ENCODE measurements at regions not wholly inside any gene's neighbourhood (a gene's known extent, or its start where the extent isn't known, plus 50 kb on each side); places are given as distances from the start of the nearest gene placed in this dataset.

DNA sequence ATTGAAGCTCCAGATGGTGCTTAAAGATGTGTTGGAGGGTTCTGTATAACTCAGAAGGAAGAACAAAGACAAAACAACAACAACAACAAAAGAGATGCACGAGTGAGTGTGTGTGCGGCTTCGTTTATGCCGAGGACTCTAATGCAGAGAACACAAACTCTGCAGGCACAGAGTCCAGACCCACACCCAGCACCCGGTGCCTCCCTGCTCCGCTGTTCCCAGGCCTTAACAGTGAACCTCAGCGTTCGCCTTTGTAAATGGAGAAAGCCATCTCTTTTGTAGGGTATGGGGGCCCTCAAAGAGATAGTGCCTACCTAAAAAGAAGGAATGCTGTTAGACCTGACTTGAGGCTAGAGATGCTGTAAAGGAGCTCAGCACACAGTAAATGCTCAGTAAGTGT, 243.3 kb downstream of the ERMARD start:
- H3K27me3 ChIP-seq (ENCODE audit: control insufficient read depth in 1 of 2, insufficient read depth in 1 of 2, low read length in 2 of 2): peaks cover 0 to 10% of the 10 kb centered on the region in 2 experiments
- no peak overlapping the region for H4K91ac ChIP-seq (ENCODE audit: low read length)
- H3K14ac ChIP-seq (ENCODE audit: low read length in 2 of 2): no peak overlapping the region
- no peak overlapping the region for H2BK15ac ChIP-seq (ENCODE audit: low read depth, poor library complexity, severe bottlenecking)
- H2BK120ac ChIP-seq (ENCODE audit: low read depth, low read length): no peak overlapping the region
- no peak overlapping the region for H2BK5ac ChIP-seq (ENCODE audit: low read depth, low read length, poor library complexity, severe bottlenecking)
- no peak overlapping the region for H3K4me2 ChIP-seq (ENCODE audit: low read length, poor library complexity, severe bottlenecking)
- no peak overlapping the region for H3K4ac ChIP-seq (ENCODE audit: low read depth in 1 of 2, low read length in 2 of 2)
- H2BK12ac ChIP-seq (ENCODE audit: low read length in 2 of 2): no peak overlapping the region
- 81% methylated on average over 8 of the region's 8 CpGs for WGBS
- H4K8ac ChIP-seq (ENCODE audit: low read length): no peak overlapping the region
- DNase-seq: no peak
- no peak overlapping the region for H3K4me3 ChIP-seq (ENCODE audit: insufficient read depth in 1 of 2, low read depth in 1 of 2, low read length in 2 of 2)
- no peaks in the 10 kb centered on the region for H3K79me1 ChIP-seq (replicated peaks; ENCODE audit: low read length, poor library complexity, severe bottlenecking)
- no peak overlapping the region for H3K27ac ChIP-seq (ENCODE audit: low read length, poor library complexity, severe bottlenecking)
- H2AFZ ChIP-seq (ENCODE audit: low read depth, low read length): no peak overlapping the region
- no peak overlapping the region for H3K18ac ChIP-seq (ENCODE audit: low read depth in 1 of 2, low read length in 2 of 2)
- H3K36me3 ChIP-seq (ENCODE audit: control insufficient read depth in 1 of 2, insufficient read depth in 2 of 2, low read depth in 1 of 2, low read length in 2 of 2): no peaks in the 10 kb centered on the region
- H3K9ac ChIP-seq (ENCODE audit: low read length): no peak overlapping the region
- no peaks in the 10 kb centered on the region for H3K4me1 ChIP-seq (ENCODE audit: control insufficient read depth, insufficient read depth, low read depth, low read length)
- H3K9me3 ChIP-seq (ENCODE audit: control insufficient read depth, low read length): no peaks in the 10 kb centered on the region
- H3K23ac ChIP-seq (ENCODE audit: low read length in 2 of 2): no peak overlapping the region
- no peak overlapping the region for H2AK5ac ChIP-seq (ENCODE audit: low read length, severe bottlenecking)

DNA sequence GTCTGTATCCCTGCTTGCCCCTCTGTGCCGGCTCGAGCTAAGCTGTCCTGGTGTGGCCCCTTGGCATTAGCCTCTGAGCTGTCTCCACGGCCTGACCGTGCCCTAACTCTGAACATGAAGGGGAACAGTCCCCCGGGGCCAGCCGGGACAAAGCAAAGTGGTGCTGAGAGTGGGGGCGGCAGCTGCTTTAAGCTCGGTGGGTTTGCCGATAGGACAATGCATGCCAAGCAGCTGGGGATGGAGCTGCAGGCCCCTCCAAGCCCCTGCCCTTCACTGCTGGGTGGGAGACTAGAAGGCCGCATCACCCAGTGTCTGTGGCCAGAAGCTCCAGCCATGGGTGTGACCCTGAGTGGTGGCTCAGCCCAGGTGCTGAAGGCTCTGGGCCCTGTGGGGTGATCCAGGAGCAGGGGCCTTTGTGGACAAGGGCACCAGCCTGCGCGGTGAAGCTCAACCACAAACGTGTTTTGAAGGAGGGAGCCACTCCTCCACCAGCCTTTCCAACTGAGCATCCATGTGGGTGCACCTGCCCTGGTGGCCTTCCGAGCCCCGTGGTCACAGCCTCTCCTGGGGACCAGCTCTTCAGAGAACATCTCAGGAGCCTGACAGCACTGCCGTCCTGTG, 242.5 kb downstream of the ERMARD start:
- H3K4me3 ChIP-seq (ENCODE audit: insufficient read depth in 1 of 2, low read depth in 1 of 2, low read length in 2 of 2): no peak overlapping the region
- H3K9me3 ChIP-seq (ENCODE audit: control insufficient read depth, low read length): no peaks in the 10 kb centered on the region
- H2BK12ac ChIP-seq (ENCODE audit: low read length in 2 of 2): no peak overlapping the region
- H3K27ac ChIP-seq (ENCODE audit: low read length, poor library complexity, severe bottlenecking): no peak overlapping the region
- no peak overlapping the region for H2BK15ac ChIP-seq (ENCODE audit: low read depth, poor library complexity, severe bottlenecking)
- H3K4me1 ChIP-seq (ENCODE audit: control insufficient read depth, insufficient read depth, low read depth, low read length): no peaks in the 10 kb centered on the region
- DNase-seq: no peak
- peaks cover 0 to 10% of the 10 kb centered on the region in 2 experiments for H3K27me3 ChIP-seq (ENCODE audit: control insufficient read depth in 1 of 2, insufficient read depth in 1 of 2, low read length in 2 of 2)
- H3K4ac ChIP-seq (ENCODE audit: low read depth in 1 of 2, low read length in 2 of 2): no peak overlapping the region
- H3K36me3 ChIP-seq (ENCODE audit: control insufficient read depth in 1 of 2, insufficient read depth in 2 of 2, low read depth in 1 of 2, low read length in 2 of 2): no peaks in the 10 kb centered on the region
- H4K91ac ChIP-seq (ENCODE audit: low read length): no peak overlapping the region
- H3K9ac ChIP-seq (ENCODE audit: low read length): no peak overlapping the region
- 86% methylated on average over 16 of the region's 16 CpGs for WGBS
- H2AFZ ChIP-seq (ENCODE audit: low read depth, low read length): no peak overlapping the region
- no peak overlapping the region for H2AK5ac ChIP-seq (ENCODE audit: low read length, severe bottlenecking)
- H3K18ac ChIP-seq (ENCODE audit: low read depth in 1 of 2, low read length in 2 of 2): no peak overlapping the region
- no peak overlapping the region for H3K23ac ChIP-seq (ENCODE audit: low read length in 2 of 2)
- no peak overlapping the region for H3K4me2 ChIP-seq (ENCODE audit: low read length, poor library complexity, severe bottlenecking)
- no peak overlapping the region for H2BK120ac ChIP-seq (ENCODE audit: low read depth, low read length)
- no peak overlapping the region for H4K8ac ChIP-seq (ENCODE audit: low read length)
- no peak overlapping the region for H3K14ac ChIP-seq (ENCODE audit: low read length in 2 of 2)
- H3K79me1 ChIP-seq (replicated peaks; ENCODE audit: low read length, poor library complexity, severe bottlenecking): no peaks in the 10 kb centered on the region
- H2BK5ac ChIP-seq (ENCODE audit: low read depth, low read length, poor library complexity, severe bottlenecking): no peak overlapping the region

GRCh38 chr6:169991913-169992312, 240.5 kb downstream of the ERMARD start:
- H3K4me3 ChIP-seq (ENCODE audit: insufficient read depth in 1 of 2, low read depth in 1 of 2, low read length in 2 of 2): no peak overlapping the region
- no peaks in the 10 kb centered on the region for H3K4me1 ChIP-seq (ENCODE audit: control insufficient read depth, insufficient read depth, low read depth, low read length)
- H3K4me2 ChIP-seq (ENCODE audit: low read length, poor library complexity, severe bottlenecking): no peak overlapping the region
- H3K4ac ChIP-seq (ENCODE audit: low read depth in 1 of 2, low read length in 2 of 2): no peak overlapping the region
- no peaks in the 10 kb centered on the region for H3K36me3 ChIP-seq (ENCODE audit: control insufficient read depth in 1 of 2, insufficient read depth in 2 of 2, low read depth in 1 of 2, low read length in 2 of 2)
- no peak for DNase-seq
- no peak overlapping the region for H2BK12ac ChIP-seq (ENCODE audit: low read length in 2 of 2)
- no peak overlapping the region for H3K23ac ChIP-seq (ENCODE audit: low read length in 2 of 2)
- H2BK120ac ChIP-seq (ENCODE audit: low read depth, low read length): no peak overlapping the region
- H3K9ac ChIP-seq (ENCODE audit: low read length): no peak overlapping the region
- H4K91ac ChIP-seq (ENCODE audit: low read length): no peak overlapping the region
- no peak overlapping the region for H3K14ac ChIP-seq (ENCODE audit: low read length in 2 of 2)
- peaks cover 0 to 10% of the 10 kb centered on the region in 2 experiments for H3K27me3 ChIP-seq (ENCODE audit: control insufficient read depth in 1 of 2, insufficient read depth in 1 of 2, low read length in 2 of 2)
- no peaks in the 10 kb centered on the region for H3K9me3 ChIP-seq (ENCODE audit: control insufficient read depth, low read length)
- H3K18ac ChIP-seq (ENCODE audit: low read depth in 1 of 2, low read length in 2 of 2): no peak overlapping the region
- H2AK5ac ChIP-seq (ENCODE audit: low read length, severe bottlenecking): no peak overlapping the region
- no peak overlapping the region for H4K8ac ChIP-seq (ENCODE audit: low read length)
- WGBS: 89% methylated on average over 7 of the region's 8 CpGs
- H2BK15ac ChIP-seq (ENCODE audit: low read depth, poor library complexity, severe bottlenecking): no peak overlapping the region
- no peaks in the 10 kb centered on the region for H3K79me1 ChIP-seq (replicated peaks; ENCODE audit: low read length, poor library complexity, severe bottlenecking)
- no peak overlapping the region for H2BK5ac ChIP-seq (ENCODE audit: low read depth, low read length, poor library complexity, severe bottlenecking)
- no peak overlapping the region for H3K27ac ChIP-seq (ENCODE audit: low read length, poor library complexity, severe bottlenecking)
- no peak overlapping the region for H2AFZ ChIP-seq (ENCODE audit: low read depth, low read length)

- Histone ChIP-seq H4K91ac (ENCODE audit: low read length) (no peak overlapping the region), H2BK5ac (ENCODE audit: low read depth, low read length, poor library complexity, severe bottlenecking) (no peak overlapping the region), H3K4ac (ENCODE audit: low read depth in 1 of 2, low read length in 2 of 2) (no peak overlapping the region), H3K9ac (ENCODE audit: low read length) (no peak overlapping the region), H2BK12ac (ENCODE audit: low read length in 2 of 2) (no peak overlapping the region), H3K36me3 (ENCODE audit: control insufficient read depth in 1 of 2, insufficient read depth in 2 of 2, low read depth in 1 of 2, low read length in 2 of 2) (no peaks in the 10 kb centered on the region), H3K18ac (ENCODE audit: low read depth in 1 of 2, low read length in 2 of 2) (no peak overlapping the region), H3K4me3 (ENCODE audit: insufficient read depth in 1 of 2, low read depth in 1 of 2, low read length in 2 of 2) (no peak overlapping the region), H3K79me1 (replicated peaks; ENCODE audit: low read length, poor library complexity, severe bottlenecking) (no peaks in the 10 kb centered on the region), H3K27me3 (ENCODE audit: control insufficient read depth in 1 of 2, insufficient read depth in 1 of 2, low read length in 2 of 2) (peaks cover 0 to 10% of the 10 kb centered on the region in 2 experiments), H3K9me3 (ENCODE audit: control insufficient read depth, low read length) (no peaks in the 10 kb centered on the region), H3K14ac (ENCODE audit: low read length in 2 of 2) (no peak overlapping the region), H2AFZ (ENCODE audit: low read depth, low read length) (no peak overlapping the region), H3K27ac (ENCODE audit: low read length, poor library complexity, severe bottlenecking) (no peak overlapping the region), H3K4me2 (ENCODE audit: low read length, poor library complexity, severe bottlenecking) (no peak overlapping the region), H4K8ac (ENCODE audit: low read length) (no peak overlapping the region), H3K4me1 (ENCODE audit: control insufficient read depth, insufficient read depth, low read depth, low read length) (no peaks in the 10 kb centered on the region), H2BK15ac (ENCODE audit: low read depth, poor library complexity, severe bottlenecking) (no peak overlapping the region), H3K23ac (ENCODE audit: low read length in 2 of 2) (no peak overlapping the region), H2AK5ac (ENCODE audit: low read length, severe bottlenecking) (no peak overlapping the region), H2BK120ac (ENCODE audit: low read depth, low read length) (no peak overlapping the region)
- 74% methylated on average over 8 of the region's 8 CpGs for WGBS
- no peak for DNase-seq
Observed at GRCh38 chr6:169991031-169991390, 239.6 kb downstream of the ERMARD start.

Data from mesenchymal stem cell (in vitro differentiated cells and primary cell).